ENCODE measurements at regions not wholly inside any gene's neighbourhood (a gene's known extent, or its start where the extent isn't known, plus 50 kb on each side); places are given as distances from the start of the nearest gene placed in this dataset.

GRCh38 chr4:163967263-163967662 is 472.8 kb downstream of the TMA16 start:
- CTCF ChIA-PET = no interaction called here
- no peak for DNase-seq (ENCODE audit: low read depth, low spot score)

GRCh38 chr4:163967710-163968109 is 473.2 kb downstream of the TMA16 start:
- no peak overlapping the region for H3K4me3 ChIP-seq (ENCODE audit: low read depth, low read length)
- no peak for TF ChIP-seq CTCF (IDR thresholded peaks at IDR 0.05; ENCODE audit: insufficient read depth, low read length, missing control alignments)
- DNase-seq (ENCODE audit: low read depth, low spot score) = no peak
- CTCF ChIA-PET = no interaction called here
- POLR2A ChIA-PET = no interaction called here

More at GRCh38 chr4:163967263-163967662, 472.8 kb downstream of the TMA16 start:
- no peak overlapping the region for H3K4me3 ChIP-seq (ENCODE audit: low read depth, low read length)
- no peak for TF ChIP-seq CTCF (IDR thresholded peaks at IDR 0.05; ENCODE audit: insufficient read depth, low read length, missing control alignments)
- POLR2A ChIA-PET = no interaction called here

- POLR2A ChIA-PET = no interaction called here
- DNase-seq (ENCODE audit: low read depth, low spot score) = no peak
Measured at GRCh38 chr4:163969291-163969690, 474.8 kb downstream of the TMA16 start.

GRCh38 chr4:163976588-163976987 is 482.1 kb downstream of the TMA16 start:
- ChIA-PET CTCF (no interaction called here), POLR2A (no interaction called here)
- DNase-seq (ENCODE audit: low read depth, low spot score) = no peak
- no peak overlapping the region for H3K4me3 ChIP-seq (ENCODE audit: low read depth, low read length)
- TF ChIP-seq CTCF (IDR thresholded peaks at IDR 0.05; ENCODE audit: insufficient read depth, low read length, missing control alignments) = no peak

More at GRCh38 chr4:163969291-163969690, 474.8 kb downstream of the TMA16 start:
- no peak for TF ChIP-seq CTCF (IDR thresholded peaks at IDR 0.05; ENCODE audit: insufficient read depth, low read length, missing control alignments)
- no peak overlapping the region for H3K4me3 ChIP-seq (ENCODE audit: low read depth, low read length)
- CTCF ChIA-PET = no interaction called here

- POLR2A ChIA-PET = no interaction called here
- no peak overlapping the region for H3K4me3 ChIP-seq (ENCODE audit: low read depth, low read length)
- CTCF ChIA-PET = no interaction called here
- TF ChIP-seq CTCF (IDR thresholded peaks at IDR 0.05; ENCODE audit: insufficient read depth, low read length, missing control alignments) = no peak
- DNase-seq (ENCODE audit: low read depth, low spot score) = no peak
Measured at GRCh38 chr4:163988391-163988790, 493.9 kb downstream of the TMA16 start.

- TF ChIP-seq CTCF (IDR thresholded peaks at IDR 0.05; ENCODE audit: insufficient read depth, low read length, missing control alignments) = no peak
- DNase-seq (ENCODE audit: low read depth, low spot score) = no peak
- POLR2A ChIA-PET = no interaction called here
- no peak overlapping the region for H3K4me3 ChIP-seq (ENCODE audit: low read depth, low read length)
- CTCF ChIA-PET = no interaction called here
Measured at GRCh38 chr4:163988865-163989264, 494.4 kb downstream of the TMA16 start.

All from AG04449 (cell line).